ENCODE measurements at regions not wholly inside any gene's neighbourhood (a gene's known extent, or its start where the extent isn't known, plus 50 kb on each side); places are given as distances from the start of the nearest gene placed in this dataset.

- Histone ChIP-seq H3K79me2 (ENCODE audit: insufficient read depth, low read length) (no peaks in the 10 kb centered on the region), H2AFZ (ENCODE audit: low read depth, low read length) (no peak overlapping the region), H3K9ac (ENCODE audit: low read depth, low read length) (no peak overlapping the region), H3K27me3 (ENCODE audit: insufficient read depth, low read length, poor library complexity) (no peaks in the 10 kb centered on the region), H3K4me3 (ENCODE audit: low read depth in 1 of 2, low read length in 2 of 2) (no peak overlapping the region), H3K27ac (ENCODE audit: low read length) (no peak overlapping the region), H3K4me1 (ENCODE audit: insufficient read depth, low read length) (no peaks in the 10 kb centered on the region), H3K4me2 (ENCODE audit: insufficient read depth, low read length) (no peak overlapping the region), H3K36me3 (ENCODE audit: insufficient read depth, low read length) (no peaks in the 10 kb centered on the region), H3K9me3 (ENCODE audit: insufficient read depth, low read length, severe bottlenecking) (no peaks in the 10 kb centered on the region), H4K20me1 (ENCODE audit: insufficient read depth, low read length) (no peaks in the 10 kb centered on the region)
- DNase-seq (no peak), ATAC-seq (ENCODE audit: insufficient read depth, low read depth) (no peak)
- TF ChIP-seq EZH2 (IDR thresholded peaks at IDR 0.05; ENCODE audit: borderline replicate concordance, low read depth, low read length, severe bottlenecking) = no peak
- TF ChIP-seq, protein P1, sequence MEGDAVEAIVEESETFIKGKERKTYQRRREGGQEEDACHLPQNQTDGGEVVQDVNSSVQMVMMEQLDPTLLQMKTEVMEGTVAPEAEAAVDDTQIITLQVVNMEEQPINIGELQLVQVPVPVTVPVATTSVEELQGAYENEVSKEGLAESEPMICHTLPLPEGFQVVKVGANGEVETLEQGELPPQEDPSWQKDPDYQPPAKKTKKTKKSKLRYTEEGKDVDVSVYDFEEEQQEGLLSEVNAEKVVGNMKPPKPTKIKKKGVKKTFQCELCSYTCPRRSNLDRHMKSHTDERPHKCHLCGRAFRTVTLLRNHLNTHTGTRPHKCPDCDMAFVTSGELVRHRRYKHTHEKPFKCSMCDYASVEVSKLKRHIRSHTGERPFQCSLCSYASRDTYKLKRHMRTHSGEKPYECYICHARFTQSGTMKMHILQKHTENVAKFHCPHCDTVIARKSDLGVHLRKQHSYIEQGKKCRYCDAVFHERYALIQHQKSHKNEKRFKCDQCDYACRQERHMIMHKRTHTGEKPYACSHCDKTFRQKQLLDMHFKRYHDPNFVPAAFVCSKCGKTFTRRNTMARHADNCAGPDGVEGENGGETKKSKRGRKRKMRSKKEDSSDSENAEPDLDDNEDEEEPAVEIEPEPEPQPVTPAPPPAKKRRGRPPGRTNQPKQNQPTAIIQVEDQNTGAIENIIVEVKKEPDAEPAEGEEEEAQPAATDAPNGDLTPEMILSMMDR (IDR thresholded peaks at IDR 0.05; ENCODE audit: borderline replicate concordance, extremely low read depth, low read length, poor library complexity, severe bottlenecking) = no peak
Observed at GRCh38 chr5:33371660-33372059, 69.1 kb upstream of the TARS1 start.

GRCh38 chr5:33372721-33373472, 67.9 kb upstream of the TARS1 start:
- ATAC-seq (ENCODE audit: insufficient read depth, low read depth) (no peak), DNase-seq (no peak)
- no peaks in the 10 kb centered on the region for H4K20me1 ChIP-seq (ENCODE audit: insufficient read depth, low read length)
- H3K9me3 ChIP-seq (ENCODE audit: insufficient read depth, low read length, severe bottlenecking) = no peaks in the 10 kb centered on the region
- no peaks in the 10 kb centered on the region for H3K4me1 ChIP-seq (ENCODE audit: insufficient read depth, low read length)
- no peaks in the 10 kb centered on the region for H3K79me2 ChIP-seq (ENCODE audit: insufficient read depth, low read length)
- TF ChIP-seq EZH2 (IDR thresholded peaks at IDR 0.05; ENCODE audit: borderline replicate concordance, low read depth, low read length, severe bottlenecking) = no peak
- TF ChIP-seq, protein P1 (IDR thresholded peaks at IDR 0.05; ENCODE audit: borderline replicate concordance, extremely low read depth, low read length, poor library complexity, severe bottlenecking) = no peak
- no peak overlapping the region for H3K4me2 ChIP-seq (ENCODE audit: insufficient read depth, low read length)
- no peaks in the 10 kb centered on the region for H3K27me3 ChIP-seq (ENCODE audit: insufficient read depth, low read length, poor library complexity)
- no peaks in the 10 kb centered on the region for H3K36me3 ChIP-seq (ENCODE audit: insufficient read depth, low read length)
- H2AFZ ChIP-seq (ENCODE audit: low read depth, low read length) = no peak overlapping the region
- no peak overlapping the region for H3K27ac ChIP-seq (ENCODE audit: low read length)
- no peak overlapping the region for H3K9ac ChIP-seq (ENCODE audit: low read depth, low read length)
- H3K4me3 ChIP-seq (ENCODE audit: low read depth in 1 of 2, low read length in 2 of 2) = no peak overlapping the region

GRCh38 chr5:33375900-33376299, 64.9 kb upstream of the TARS1 start:
- ATAC-seq (ENCODE audit: insufficient read depth, low read depth) (no peak), DNase-seq (no peak)
- Histone ChIP-seq H3K9ac (ENCODE audit: low read depth, low read length) (no peak overlapping the region), H3K36me3 (ENCODE audit: insufficient read depth, low read length) (no peaks in the 10 kb centered on the region), H2AFZ (ENCODE audit: low read depth, low read length) (no peak overlapping the region), H3K79me2 (ENCODE audit: insufficient read depth, low read length) (no peaks in the 10 kb centered on the region), H4K20me1 (ENCODE audit: insufficient read depth, low read length) (no peaks in the 10 kb centered on the region), H3K4me2 (ENCODE audit: insufficient read depth, low read length) (no peak overlapping the region), H3K4me3 (ENCODE audit: low read depth in 1 of 2, low read length in 2 of 2) (no peak overlapping the region), H3K27me3 (ENCODE audit: insufficient read depth, low read length, poor library complexity) (no peaks in the 10 kb centered on the region), H3K9me3 (ENCODE audit: insufficient read depth, low read length, severe bottlenecking) (no peaks in the 10 kb centered on the region), H3K27ac (ENCODE audit: low read length) (no peak overlapping the region), H3K4me1 (ENCODE audit: insufficient read depth, low read length) (no peaks in the 10 kb centered on the region)
- TF ChIP-seq EZH2 (IDR thresholded peaks at IDR 0.05; ENCODE audit: borderline replicate concordance, low read depth, low read length, severe bottlenecking) = no peak
- TF ChIP-seq, protein P1 (IDR thresholded peaks at IDR 0.05; ENCODE audit: borderline replicate concordance, extremely low read depth, low read length, poor library complexity, severe bottlenecking) = no peak
